ENCODE measurements at regions not wholly inside any gene's neighbourhood (a gene's known extent, or its start where the extent isn't known, plus 50 kb on each side); places are given as distances from the start of the nearest gene placed in this dataset.

- DNase-seq (ENCODE audit: low read depth, low spot score) (no peak), FAIRE-seq (no peak), ATAC-seq (no peak)
- Histone ChIP-seq H4K20me1 (ENCODE audit: control insufficient read depth, insufficient read depth) (no peaks in the 10 kb centered on the region), H3K9ac (ENCODE audit: control insufficient read depth, insufficient read depth, low read length) (no peak overlapping the region), H3K4me1 (ENCODE audit: control insufficient read depth, insufficient read depth, low read length) (no peaks in the 10 kb centered on the region), H3K36me3 (ENCODE audit: control insufficient read depth in 2 of 2, insufficient read depth in 2 of 2, low read length in 1 of 2) (no peaks in the 10 kb centered on the region), H3K79me2 (ENCODE audit: control insufficient read depth, insufficient read depth, low read length) (no peaks in the 10 kb centered on the region), H3K27me3 (replicated peaks in 1 of 2; ENCODE audit: control insufficient read depth in 2 of 2, insufficient read depth in 2 of 2, low read length in 1 of 2) (no peaks in the 10 kb centered on the region), H3K9me3 (replicated peaks; ENCODE audit: control insufficient read depth, insufficient read depth, low read length) (no peaks in the 10 kb centered on the region), H3K4me2 (ENCODE audit: control insufficient read depth, insufficient read depth) (no peak overlapping the region), H3K4me3 (no peak overlapping the region), H2AFZ (ENCODE audit: control insufficient read depth, low read depth, low read length) (no peak overlapping the region), H3K27ac (ENCODE audit: control insufficient read depth, insufficient read depth) (no peak overlapping the region)
- TF ChIP-seq LARP7 (IDR thresholded peaks at IDR 0.05) = no peak
- no peak for TF ChIP-seq RAD21 (IDR thresholded peaks at IDR 0.05; ENCODE audit: insufficient read depth, low read depth, low read length)
- TF ChIP-seq POLR2A (IDR thresholded peaks at IDR 0.05; ENCODE audit: low read depth, low read length) = no peak
- TF ChIP-seq POU2F2 (IDR thresholded peaks at IDR 0.05; ENCODE audit: borderline replicate concordance, low read depth, low read length) = no peak
- no peak for TF ChIP-seq POLR2AphosphoS2 (IDR thresholded peaks at IDR 0.05; ENCODE audit: low read depth, low read length)
- TF ChIP-seq USF2 (IDR thresholded peaks at IDR 0.05; ENCODE audit: borderline replicate concordance, low read depth, low read length) = no peak
- no peak for TF ChIP-seq ZBTB4 (CRISPR knock-in tag; IDR thresholded peaks at IDR 0.05)
- in situ Hi-C loops (cut with MboI) = no loop called here
- ChIA-PET CTCF (no interaction called here), SMC1A (ENCODE audit: uncharacterized antibody, unreplicated experiment) (no interaction called here), POLR2A (no interaction called here), RAD21 (ENCODE audit: unreplicated experiment) (no interaction called here)
- WGBS (ENCODE audit: insufficient coverage, insufficient replicate concordance, low lambda C conversion rate, missing lambda C conversion rate) = 18% methylated on average over 9 of the region's 9 CpGs
- no TSS peak for BruUV-seq (replicated peaks)
- intact Hi-C loops (cut with micrococcal nuclease; ENCODE audit: unreplicated experiment) = no loop called here
Observed at GRCh38 chr10:121338206-121338980, 259.9 kb downstream of the FGFR2 start.

Measured in GM12878 (cell line).